HG02610 (cell line): ENCODE measurements at regions not wholly inside any gene's neighbourhood (a gene's known extent, or its start where the extent isn't known, plus 50 kb on each side); places are given as distances from the start of the nearest gene placed in this dataset.

ENCODE experiments used
- ATAC-seq: cut with Tn5 transposase; IDR thresholded peaks from one replicate; pipeline ENCODE4 v1.9.1; 2021; ENCODE audit warnings: mild to moderate bottlenecking, moderate library complexity; ENCODE audit not compliant: unreplicated experiment

- ATAC-seq, result no peak
Measured at GRCh38 chr20:60906555-60906954, 345.5 kb upstream of the CDH4 start.

GRCh38 chr20:60913298-60913697 lies 338.8 kb upstream of the CDH4 start:
- no peak for ATAC-seq

- ATAC-seq, result no peak
Measured at GRCh38 chr20:60921022-60921622, 330.9 kb upstream of the CDH4 start.

- ATAC-seq, result no peak
Measured at GRCh38 chr20:60926831-60927230, 325.2 kb upstream of the CDH4 start.

GRCh38 chr20:60928341-60928740 lies 323.7 kb upstream of the CDH4 start:
- ATAC-seq, result no peak

- ATAC-seq, result no peak
Measured at GRCh38 chr20:60930023-60930790, 321.9 kb upstream of the CDH4 start.

- no peak for ATAC-seq
Measured at GRCh38 chr20:60931696-60932095, 320.4 kb upstream of the CDH4 start.

GRCh38 chr20:60934724-60935123 lies 317.3 kb upstream of the CDH4 start:
- ATAC-seq, result no peak

- no peak for ATAC-seq
Measured at GRCh38 chr20:60935971-60936370, 316.1 kb upstream of the CDH4 start.

- ATAC-seq, result no peak
Measured at GRCh38 chr20:60937585-60937984, 314.5 kb upstream of the CDH4 start.

- no peak for ATAC-seq
Measured at GRCh38 chr20:60941379-60941778, 310.7 kb upstream of the CDH4 start.

GRCh38 chr20:60947819-60948218 lies 304.2 kb upstream of the CDH4 start:
- no peak for ATAC-seq

GRCh38 chr20:60948224-60948623 lies 303.8 kb upstream of the CDH4 start:
- no peak for ATAC-seq

- ATAC-seq, result no peak
Measured at GRCh38 chr20:60950561-60950960, 301.5 kb upstream of the CDH4 start.

GRCh38 chr20:60950974-60951373 lies 301.1 kb upstream of the CDH4 start:
- no peak for ATAC-seq

GRCh38 chr20:60952861-60953260 lies 299.2 kb upstream of the CDH4 start:
- ATAC-seq, result no peak

GRCh38 chr20:60953321-60953720 lies 298.7 kb upstream of the CDH4 start:
- ATAC-seq, result no peak

GRCh38 chr20:60955706-60956105 lies 296.4 kb upstream of the CDH4 start:
- ATAC-seq, result no peak

GRCh38 chr20:60956194-60956593 lies 295.9 kb upstream of the CDH4 start:
- ATAC-seq, result no peak

- no peak for ATAC-seq
Measured at GRCh38 chr20:60957621-60958020, 294.4 kb upstream of the CDH4 start.

- ATAC-seq, result no peak
Measured at GRCh38 chr20:60959971-60960370, 292.1 kb upstream of the CDH4 start.

- no peak for ATAC-seq
Measured at GRCh38 chr20:60960500-60960899, 291.6 kb upstream of the CDH4 start.

- ATAC-seq, result no peak
Measured at GRCh38 chr20:60961551-60961950, 290.5 kb upstream of the CDH4 start.
